Left forelimb (tissue), 1 donor: ENCODE measurements at regions not wholly inside any gene's neighbourhood (a gene's known extent, or its start where the extent isn't known, plus 50 kb on each side); places are given as distances from the start of the nearest gene placed in this dataset.
"Not testable (repeated sequence)": the region's sequence is repeated elsewhere in the genome, so short reads cannot be mapped to it uniquely, and the experiment has no call there.

Source experiments
- DNase-seq: peaks from one replicate; pipeline ENCODE4 v3.0.0-alpha.2; 2018; ENCODE audit warnings: low spot score

- DNase-seq: no peak
Measured at GRCh38 chr2:53493210-53493609, 274.4 kb upstream of the CHAC2 start.

GRCh38 chr2:53490659-53491058, 276.9 kb upstream of the CHAC2 start:
- no peak for DNase-seq

- not testable (repeated sequence) for DNase-seq
Measured at GRCh38 chr2:53486185-53486899, 281.3 kb upstream of the CHAC2 start.

- DNase-seq: no peak
Measured at GRCh38 chr2:53485021-53485728, 282.4 kb upstream of the CHAC2 start.

- DNase-seq: no peak
Measured at GRCh38 chr2:53484531-53484930, 283.1 kb upstream of the CHAC2 start.

GRCh38 chr2:53477517-53477916, 290.1 kb upstream of the CHAC2 start:
- DNase-seq: no peak

GRCh38 chr2:53476834-53477233, 290.8 kb upstream of the CHAC2 start:
- DNase-seq: no peak

GRCh38 chr2:53475766-53476165, 291.8 kb upstream of the CHAC2 start:
- no peak for DNase-seq

GRCh38 chr2:53475321-53475720, 292.3 kb upstream of the CHAC2 start:
- DNase-seq: no peak

GRCh38 chr2:53474914-53475313, 292.7 kb upstream of the CHAC2 start:
- DNase-seq: no peak

- DNase-seq: no peak
Measured at GRCh38 chr2:53473775-53474311, 293.8 kb upstream of the CHAC2 start.

- DNase-seq: no peak
Measured at GRCh38 chr2:53473236-53473635, 294.4 kb upstream of the CHAC2 start.

- no peak for DNase-seq
Measured at GRCh38 chr2:53467467-53468180, 300.0 kb upstream of the CHAC2 start.

- DNase-seq: no peak
Measured at GRCh38 chr2:53463806-53464726, 303.5 kb upstream of the CHAC2 start.

GRCh38 chr2:53460937-53461336, 306.7 kb upstream of the CHAC2 start:
- no peak for DNase-seq

GRCh38 chr2:53460347-53460746, 307.3 kb upstream of the CHAC2 start:
- no peak for DNase-seq

GRCh38 chr2:53455094-53455493, 312.5 kb upstream of the CHAC2 start:
- no peak for DNase-seq

- DNase-seq: no peak
Measured at GRCh38 chr2:53452957-53453748, 314.5 kb upstream of the CHAC2 start.

GRCh38 chr2:53452400-53452799, 315.2 kb upstream of the CHAC2 start:
- DNase-seq: no peak

- DNase-seq: no peak
Measured at GRCh38 chr2:53450923-53451322, 316.7 kb upstream of the CHAC2 start.

- no peak for DNase-seq
Measured at GRCh38 chr2:53448591-53448990, 319.0 kb upstream of the CHAC2 start.
